ENCODE measurements at regions not wholly inside any gene's neighbourhood (a gene's known extent, or its start where the extent isn't known, plus 50 kb on each side); places are given as distances from the start of the nearest gene placed in this dataset.

GRCh38 chr17:70332356-70333210 is 163.3 kb downstream of the KCNJ2 start:
- Histone ChIP-seq H3K4me3 (replicated peaks in 1 of 3; ENCODE audit: insufficient read depth in 1 of 3, low read depth in 1 of 3, low read length in 3 of 3) (no peak overlapping the region), H3K9ac (replicated peaks; ENCODE audit: extremely low read depth, insufficient read depth, low read length) (no peak overlapping the region), H3K9me1 (replicated peaks; ENCODE audit: control insufficient read depth, extremely low read depth, insufficient read depth, low read length) (no peaks in the 10 kb centered on the region), H3K9me3 (replicated peaks; ENCODE audit: control insufficient read depth, insufficient read depth, low read length) (no peaks in the 10 kb centered on the region), H3K4me1 (ENCODE audit: control insufficient read depth, extremely low read depth, insufficient read depth, low read length) (no peaks in the 10 kb centered on the region), H2AFZ (ENCODE audit: low read depth, low read length) (no peak overlapping the region), H3K27ac (ENCODE audit: insufficient read depth, low read depth, low read length) (no peak overlapping the region), H3K79me2 (ENCODE audit: control insufficient read depth, insufficient read depth, low read length) (no peaks in the 10 kb centered on the region), H4K20me1 (replicated peaks; ENCODE audit: control insufficient read depth, extremely low read depth, insufficient read depth, low read length) (no peaks in the 10 kb centered on the region), H3K27me3 (ENCODE audit: control insufficient read depth in 2 of 2, insufficient read depth in 2 of 2, low read length in 2 of 2) (no peaks in the 10 kb centered on the region), H3K36me3 (ENCODE audit: control insufficient read depth in 2 of 2, extremely low read depth in 1 of 2, insufficient read depth in 2 of 2, low read length in 2 of 2) (no peaks in the 10 kb centered on the region), H3K4me2 (ENCODE audit: insufficient read depth, low read length) (no peak overlapping the region)
- no TSS peak for BruUV-seq (replicated peaks)
- FAIRE-seq (no peak), DNase-seq (ENCODE audit: low read depth, low spot score) (no peak)
- CTCF ChIA-PET: interaction anchor here (0.9 kb wide), 1 partner anchor 8 kb away, joined by 3 read pairs; no protein-coding TSS in a partner anchor
- POLR2A ChIA-PET: no interaction called here
- dilution Hi-C loops (cut with MboI; ENCODE audit: extremely low pct_ligation_motif_present, low sequenced_read_pairs) (no loop called here), intact Hi-C loops (cut with micrococcal nuclease) (no loop called here)
- TF ChIP-seq CTCF (IDR thresholded peaks at IDR 0.05; ENCODE audit: extremely low read depth in 1 of 2, insufficient read depth in 1 of 2, low read depth in 1 of 2, low read length in 2 of 2): no peak

GRCh38 chr17:70336411-70336810 is 167.1 kb downstream of the KCNJ2 start:
- ChIA-PET POLR2A (no interaction called here), CTCF (no interaction called here)
- H3K4me2 ChIP-seq (ENCODE audit: insufficient read depth, low read length): no peak overlapping the region
- intact Hi-C loops (cut with micrococcal nuclease) (no loop called here), dilution Hi-C loops (cut with MboI; ENCODE audit: extremely low pct_ligation_motif_present, low sequenced_read_pairs) (no loop called here)
- TF ChIP-seq FOS (IDR thresholded peaks at IDR 0.05; ENCODE audit: borderline replicate concordance, insufficient read depth, low read length): no peak
- TF ChIP-seq MYC (IDR thresholded peaks at IDR 0.05; ENCODE audit: low read depth, low read length): no peak
- no peak for TF ChIP-seq POLR2AphosphoS5 (IDR thresholded peaks at IDR 0.05; ENCODE audit: insufficient read depth, low read depth, low read length)
- no peak for TF ChIP-seq CTCF (IDR thresholded peaks at IDR 0.05; ENCODE audit: extremely low read depth in 1 of 2, insufficient read depth in 1 of 2, low read depth in 1 of 2, low read length in 2 of 2)
- TF ChIP-seq GATA2 (IDR thresholded peaks at IDR 0.05; ENCODE audit: insufficient read depth, insufficient read length, low read depth, low read length): no peak
- TF ChIP-seq JUN (IDR thresholded peaks at IDR 0.05; ENCODE audit: borderline replicate concordance, insufficient read depth, insufficient read length, low read depth): no peak
- no peak for TF ChIP-seq POLR2A (IDR thresholded peaks at IDR 0.05; ENCODE audit: low read depth, low read length)
- no peak for TF ChIP-seq EZH2 (IDR thresholded peaks at IDR 0.05; ENCODE audit: borderline replicate concordance, low read depth, low read length, severe bottlenecking)
- TF ChIP-seq MAX (IDR thresholded peaks at IDR 0.05; ENCODE audit: insufficient read depth, insufficient read length): no peak
- H3K9me1 ChIP-seq (replicated peaks; ENCODE audit: control insufficient read depth, extremely low read depth, insufficient read depth, low read length): no peaks in the 10 kb centered on the region
- no peaks in the 10 kb centered on the region for H3K4me1 ChIP-seq (ENCODE audit: control insufficient read depth, extremely low read depth, insufficient read depth, low read length)
- H3K27ac ChIP-seq (ENCODE audit: insufficient read depth, low read depth, low read length): no peak overlapping the region
- H2AFZ ChIP-seq (ENCODE audit: low read depth, low read length): no peak overlapping the region
- no peaks in the 10 kb centered on the region for H3K79me2 ChIP-seq (ENCODE audit: control insufficient read depth, insufficient read depth, low read length)
- no peak overlapping the region for H3K4me3 ChIP-seq (replicated peaks in 1 of 3; ENCODE audit: insufficient read depth in 1 of 3, low read depth in 1 of 3, low read length in 3 of 3)
- no peaks in the 10 kb centered on the region for H4K20me1 ChIP-seq (replicated peaks; ENCODE audit: control insufficient read depth, extremely low read depth, insufficient read depth, low read length)
- no peak overlapping the region for H3K9ac ChIP-seq (replicated peaks; ENCODE audit: extremely low read depth, insufficient read depth, low read length)
- FAIRE-seq (no peak), DNase-seq (ENCODE audit: low read depth, low spot score) (no peak)
- no TSS peak for BruUV-seq (replicated peaks)
- no peaks in the 10 kb centered on the region for H3K27me3 ChIP-seq (ENCODE audit: control insufficient read depth in 2 of 2, insufficient read depth in 2 of 2, low read length in 2 of 2)
- no peaks in the 10 kb centered on the region for H3K36me3 ChIP-seq (ENCODE audit: control insufficient read depth in 2 of 2, extremely low read depth in 1 of 2, insufficient read depth in 2 of 2, low read length in 2 of 2)
- no peaks in the 10 kb centered on the region for H3K9me3 ChIP-seq (replicated peaks; ENCODE audit: control insufficient read depth, insufficient read depth, low read length)

All from endothelial cell of umbilical vein (primary cell).